AG09309 (cell line): ENCODE measurements at regions not wholly inside any gene's neighbourhood (a gene's known extent, or its start where the extent isn't known, plus 50 kb on each side); places are given as distances from the start of the nearest gene placed in this dataset.
"Not testable (repeated sequence)": the region's sequence is repeated elsewhere in the genome, so short reads cannot be mapped to it uniquely, and the experiment has no call there.

ENCODE experiments used
- DNase-seq: peaks from one replicate; pipeline ENCODE4 v3.0.0-alpha.2; 2010; ENCODE audit warnings: low read depth
- H3K4me3 ChIP-seq: 2 replicates; pipeline ENCODE4 v1.5.1; 2011; ENCODE audit warnings: mild to moderate bottlenecking, low read depth, low read length, moderate library complexity; ENCODE audit not compliant: control insufficient read depth
- TF ChIP-seq, protein P1 (sequence below): IDR thresholded peaks from 2 replicates; pipeline ENCODE4 v1.5.1; 2011; ENCODE audit warnings: mild to moderate bottlenecking, low read depth, low read length, inconsistent platforms; ENCODE audit not compliant: insufficient read depth, control insufficient read depth; ENCODE audit errors: missing control alignments

GRCh38 chr6:115190534-115190933 is 847.7 kb upstream of the HS3ST5 start:
- TF ChIP-seq, protein P1, sequence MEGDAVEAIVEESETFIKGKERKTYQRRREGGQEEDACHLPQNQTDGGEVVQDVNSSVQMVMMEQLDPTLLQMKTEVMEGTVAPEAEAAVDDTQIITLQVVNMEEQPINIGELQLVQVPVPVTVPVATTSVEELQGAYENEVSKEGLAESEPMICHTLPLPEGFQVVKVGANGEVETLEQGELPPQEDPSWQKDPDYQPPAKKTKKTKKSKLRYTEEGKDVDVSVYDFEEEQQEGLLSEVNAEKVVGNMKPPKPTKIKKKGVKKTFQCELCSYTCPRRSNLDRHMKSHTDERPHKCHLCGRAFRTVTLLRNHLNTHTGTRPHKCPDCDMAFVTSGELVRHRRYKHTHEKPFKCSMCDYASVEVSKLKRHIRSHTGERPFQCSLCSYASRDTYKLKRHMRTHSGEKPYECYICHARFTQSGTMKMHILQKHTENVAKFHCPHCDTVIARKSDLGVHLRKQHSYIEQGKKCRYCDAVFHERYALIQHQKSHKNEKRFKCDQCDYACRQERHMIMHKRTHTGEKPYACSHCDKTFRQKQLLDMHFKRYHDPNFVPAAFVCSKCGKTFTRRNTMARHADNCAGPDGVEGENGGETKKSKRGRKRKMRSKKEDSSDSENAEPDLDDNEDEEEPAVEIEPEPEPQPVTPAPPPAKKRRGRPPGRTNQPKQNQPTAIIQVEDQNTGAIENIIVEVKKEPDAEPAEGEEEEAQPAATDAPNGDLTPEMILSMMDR: no peak
- H3K4me3 ChIP-seq: no peak overlapping the region
- DNase-seq: no peak

- not testable (repeated sequence) for DNase-seq, H3K4me3 ChIP-seq
These were observed 832.6 kb upstream of the HS3ST5 start for GRCh38 chr6:115175456-115175855.

DNA sequence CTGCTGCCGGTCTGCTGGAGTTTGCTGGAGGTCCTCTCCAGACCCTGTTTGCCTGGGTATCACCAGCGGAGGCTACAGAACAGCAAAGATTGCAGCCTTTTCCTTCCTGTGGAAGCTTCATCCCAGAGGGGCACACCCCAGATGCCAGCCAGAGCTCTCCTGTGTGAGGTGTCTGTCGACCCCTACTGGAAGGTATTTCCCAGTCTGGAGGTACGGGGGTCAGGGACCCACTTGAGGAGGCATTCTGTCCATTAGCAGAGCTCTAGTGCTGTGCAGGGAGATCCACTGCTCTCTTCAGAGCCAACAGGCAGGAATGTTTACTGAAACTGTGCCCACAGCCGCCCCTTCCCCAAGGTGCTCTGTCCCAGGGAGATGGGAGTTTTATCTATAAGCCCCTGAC is 823.1 kb upstream of the HS3ST5 start:
- not testable (repeated sequence) for DNase-seq, H3K4me3 ChIP-seq

DNA sequence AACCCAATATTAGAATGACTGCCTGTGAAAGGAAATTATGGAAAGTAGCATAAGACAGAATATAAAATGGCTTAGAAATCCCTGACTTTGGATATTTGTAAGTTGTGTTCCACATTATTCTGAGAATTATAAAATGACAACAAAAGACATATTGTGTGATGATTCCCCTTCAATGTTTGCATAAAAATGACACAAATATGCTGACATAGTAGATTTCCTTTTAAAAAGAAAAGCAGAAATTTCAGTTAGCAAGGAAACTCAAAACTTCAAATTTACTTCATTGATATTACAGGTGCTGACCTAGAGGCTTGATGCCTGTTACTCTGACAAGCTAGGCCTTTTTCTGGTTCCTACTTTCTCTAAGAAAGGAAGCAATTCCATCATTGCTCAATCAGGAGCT is 816.9 kb upstream of the HS3ST5 start:
- TF ChIP-seq, protein P1: no peak
- DNase-seq: no peak
- H3K4me3 ChIP-seq: no peak overlapping the region

GRCh38 chr6:115137910-115138309 is 795.1 kb upstream of the HS3ST5 start:
- DNase-seq: no peak
- no peak overlapping the region for H3K4me3 ChIP-seq
- TF ChIP-seq, protein P1: no peak

DNA sequence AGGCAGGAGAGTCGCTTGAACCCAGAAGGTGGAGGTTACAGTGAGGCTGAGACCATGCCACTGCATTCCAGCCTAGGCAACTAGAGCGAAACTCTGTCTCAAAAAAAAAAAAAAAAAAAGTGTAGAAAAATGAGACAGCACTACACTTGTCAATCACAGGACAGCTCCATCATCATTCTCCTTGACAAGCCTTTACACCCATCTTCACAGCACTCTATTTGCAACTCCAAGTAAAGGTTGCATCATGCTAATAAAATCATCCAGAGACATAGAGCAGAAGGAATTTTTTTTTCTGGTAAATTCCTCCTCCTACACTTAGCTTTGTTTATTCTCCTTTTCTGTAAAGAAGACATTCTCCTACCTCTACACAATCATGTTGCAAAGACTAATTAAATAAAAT is 791.0 kb upstream of the HS3ST5 start:
- TF ChIP-seq, protein P1: no peak
- no peak for DNase-seq

GRCh38 chr6:115131709-115132490 is 789.1 kb upstream of the HS3ST5 start:
- DNase-seq: no peak
- no peak overlapping the region for H3K4me3 ChIP-seq
- TF ChIP-seq, protein P1: no peak

More for the DNA sequence above, 791.0 kb upstream of the HS3ST5 start:
- H3K4me3 ChIP-seq: no peak overlapping the region

- not testable (repeated sequence) for DNase-seq, H3K4me3 ChIP-seq
These were observed 778.7 kb upstream of the HS3ST5 start for GRCh38 chr6:115121513-115121912.
